Gastrocnemius medialis (tissue), 4 donors: ENCODE measurements at regions not wholly inside any gene's neighbourhood (a gene's known extent, or its start where the extent isn't known, plus 50 kb on each side); places are given as distances from the start of the nearest gene placed in this dataset.

ENCODE experiments used
- POLR2A ChIP-seq, 2 donors: fragments of 450-650 bp; IDR thresholded peaks; one replicate each; pipeline ENCODE4 v1.6.1; 2017; ENCODE audit warnings: antibody characterized with exemption in 2 of 2, mild to moderate bottlenecking in 2 of 2, moderate library complexity in 2 of 2
- TF ChIP-seq, protein P1 (sequence below), 5 experiments: fragments of 450-650 bp in 3 of 5; fragments of 200-600 bp in 2 of 5; sonication (generic) in 2 of 5; IDR thresholded peaks in 4 of 5; conservative IDR thresholded peaks in 1 of 5; 1 replicate in 4 of 5; 2 replicates in 1 of 5; pipeline ENCODE4 v1.5.1; 2016 to 2019; ENCODE audit warnings: antibody characterized with exemption in 5 of 5, mild to moderate bottlenecking in 3 of 5, moderate library complexity in 3 of 5

GRCh38 chr10:128934492-128934891 lies 532.5 kb upstream of the MGMT start:
- TF ChIP-seq, protein P1, sequence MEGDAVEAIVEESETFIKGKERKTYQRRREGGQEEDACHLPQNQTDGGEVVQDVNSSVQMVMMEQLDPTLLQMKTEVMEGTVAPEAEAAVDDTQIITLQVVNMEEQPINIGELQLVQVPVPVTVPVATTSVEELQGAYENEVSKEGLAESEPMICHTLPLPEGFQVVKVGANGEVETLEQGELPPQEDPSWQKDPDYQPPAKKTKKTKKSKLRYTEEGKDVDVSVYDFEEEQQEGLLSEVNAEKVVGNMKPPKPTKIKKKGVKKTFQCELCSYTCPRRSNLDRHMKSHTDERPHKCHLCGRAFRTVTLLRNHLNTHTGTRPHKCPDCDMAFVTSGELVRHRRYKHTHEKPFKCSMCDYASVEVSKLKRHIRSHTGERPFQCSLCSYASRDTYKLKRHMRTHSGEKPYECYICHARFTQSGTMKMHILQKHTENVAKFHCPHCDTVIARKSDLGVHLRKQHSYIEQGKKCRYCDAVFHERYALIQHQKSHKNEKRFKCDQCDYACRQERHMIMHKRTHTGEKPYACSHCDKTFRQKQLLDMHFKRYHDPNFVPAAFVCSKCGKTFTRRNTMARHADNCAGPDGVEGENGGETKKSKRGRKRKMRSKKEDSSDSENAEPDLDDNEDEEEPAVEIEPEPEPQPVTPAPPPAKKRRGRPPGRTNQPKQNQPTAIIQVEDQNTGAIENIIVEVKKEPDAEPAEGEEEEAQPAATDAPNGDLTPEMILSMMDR (IDR thresholded peaks at IDR 0.05 in 4 of 5, conservative IDR thresholded peaks at IDR 0.05 in 1 of 5): no peak
- TF ChIP-seq POLR2A (IDR thresholded peaks at IDR 0.05): no peak
